HAP-1 (cell line): ENCODE measurements at regions not wholly inside any gene's neighbourhood (a gene's known extent, or its start where the extent isn't known, plus 50 kb on each side); places are given as distances from the start of the nearest gene placed in this dataset.

Experiments used
- DNase-seq, 2 experiments: peaks; one replicate each; pipeline ENCODE4 v3.0.0-alpha.2; 2016 to 2020; ENCODE audit warnings: low spot score in 2 of 2
- H3K27me3 ChIP-seq: fragments of 250-450 bp; sonication (Bioruptor Pico); 2 replicates; pipeline ENCODE4 v1.5.1; 2020; ENCODE audit warnings: low read depth, mild to moderate bottlenecking, moderate library complexity
- H3K36me3 ChIP-seq: fragments of 250-450 bp; sonication (Bioruptor Pico); replicated peaks from 2 replicates; pipeline ENCODE4 v1.5.1; 2020; ENCODE audit warnings: mild to moderate bottlenecking
- H3K4me1 ChIP-seq: fragments of 250-450 bp; sonication (Bioruptor Pico); 2 replicates; pipeline ENCODE4 v1.5.1; 2020; ENCODE audit warnings: mild to moderate bottlenecking
- H3K4me3 ChIP-seq: fragments of 250-450 bp; sonication (Bioruptor Pico); 2 replicates; pipeline ENCODE4 v1.5.1; 2020; ENCODE audit warnings: mild to moderate bottlenecking, moderate library complexity
- H3K9me3 ChIP-seq: fragments of 250-450 bp; sonication (Bioruptor Pico); 2 replicates; pipeline ENCODE4 v1.5.1; 2020; ENCODE audit warnings: mild to moderate bottlenecking, moderate library complexity
- in situ Hi-C: fragments of 300-500 bp; cut with MboI; formaldehyde crosslinking; loops from 3 replicates; pipeline ENCODE4 v1.14.3; 2020; ENCODE audit warnings: low sequenced_read_pairs, inconsistent platforms, mixed read lengths

DNA sequence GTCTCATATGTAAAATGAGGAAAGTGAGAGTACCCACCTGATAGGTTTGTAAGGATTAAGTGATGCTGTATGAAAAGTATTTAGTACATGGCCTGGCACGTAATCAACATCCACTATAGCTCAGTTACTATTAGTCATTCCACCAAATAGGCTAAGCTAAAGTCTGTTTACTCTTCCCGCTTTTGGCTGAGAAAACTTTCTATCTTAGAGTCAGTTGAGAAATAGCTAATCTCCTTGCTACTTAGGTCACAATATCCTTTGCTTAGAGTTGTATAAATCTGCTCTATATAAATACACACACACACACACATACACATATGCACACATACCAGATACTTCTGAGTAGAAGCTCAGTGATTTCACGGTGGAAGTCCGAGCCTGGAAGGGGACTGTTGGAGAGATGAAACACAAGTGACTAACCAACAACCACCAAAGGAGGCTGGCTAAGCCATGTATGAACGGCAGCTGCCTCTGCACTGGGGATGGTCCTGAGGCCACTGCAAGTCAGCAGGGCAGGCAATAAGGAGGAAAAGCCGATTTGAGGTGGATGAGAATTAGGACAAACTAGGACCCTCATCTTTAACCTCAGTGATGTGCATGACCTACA is 104.6 kb upstream of the EPHA4 start:
- Histone ChIP-seq H3K27me3 (no peaks in the 10 kb centered on the region), H3K36me3 (no peaks in the 10 kb centered on the region), H3K4me3 (no peak overlapping the region), H3K9me3 (no peaks in the 10 kb centered on the region), H3K4me1 (peaks cover 60% of the 10 kb centered on the region)
- DNase-seq: peak; percentile 29 to 38
- in situ Hi-C loops: no loop called here

DNA sequence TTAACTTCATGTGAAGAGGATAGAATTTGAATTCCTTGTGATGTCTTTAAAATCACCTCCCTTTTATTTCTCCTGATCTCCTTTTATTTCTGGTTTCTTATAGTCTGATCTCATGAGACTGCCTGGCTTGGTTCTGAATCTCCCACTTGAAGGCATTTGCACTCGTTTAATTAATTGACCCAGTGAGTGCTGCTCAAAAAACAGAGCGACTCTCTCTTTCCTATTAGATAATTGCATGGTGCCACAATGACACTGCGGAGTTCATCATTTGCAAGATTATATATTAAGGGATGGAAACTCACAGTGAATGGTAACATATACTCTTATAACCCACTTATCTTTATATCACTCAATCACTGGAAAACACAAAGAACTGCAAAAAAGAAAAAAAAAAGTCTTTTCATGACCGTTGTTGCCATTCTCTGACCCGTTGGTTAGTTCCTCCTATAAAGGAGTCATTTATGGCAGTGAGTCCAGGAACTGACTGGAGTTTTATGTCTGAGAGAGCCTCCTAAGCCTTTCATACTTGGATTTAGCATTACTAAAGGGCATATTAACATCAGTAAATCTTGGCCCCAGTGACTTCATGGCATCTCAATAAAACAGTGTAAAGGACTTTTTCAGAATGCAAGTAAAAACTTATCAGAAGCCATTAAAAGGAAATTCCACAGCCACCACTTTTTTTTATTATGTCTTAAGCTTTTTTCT is 103.3 kb upstream of the EPHA4 start:
- DNase-seq: peak; percentile 54 to 100
- Histone ChIP-seq H3K27me3 (no peaks in the 10 kb centered on the region), H3K9me3 (no peaks in the 10 kb centered on the region), H3K36me3 (no peaks in the 10 kb centered on the region), H3K4me1 (peaks cover 51% of the 10 kb centered on the region), H3K4me3 (no peak overlapping the region)
- in situ Hi-C loops: no loop called here

DNA sequence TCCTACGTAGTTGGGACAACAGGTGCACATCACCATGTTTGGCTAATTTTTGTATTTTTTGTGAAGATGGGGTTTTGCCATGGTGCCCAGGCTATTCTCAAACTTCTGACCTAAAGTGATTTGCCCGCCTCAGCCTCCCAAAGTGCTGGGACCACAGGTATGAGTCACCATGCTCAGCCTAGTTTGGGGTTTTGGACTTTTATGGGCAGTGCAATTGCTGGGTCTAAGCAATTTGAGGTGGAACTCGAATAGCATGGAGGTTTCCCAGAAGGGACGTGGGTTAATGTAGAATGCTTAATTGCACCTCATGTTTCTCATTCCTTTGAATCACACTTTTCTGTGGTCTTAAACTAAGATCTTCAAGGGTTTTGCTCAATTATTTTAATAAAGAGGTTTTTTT is 102.3 kb upstream of the EPHA4 start:
- Histone ChIP-seq H3K9me3 (no peaks in the 10 kb centered on the region), H3K4me3 (no peak overlapping the region), H3K36me3 (no peaks in the 10 kb centered on the region), H3K4me1 (peaks cover 42% of the 10 kb centered on the region), H3K27me3 (no peaks in the 10 kb centered on the region)
- DNase-seq: no peak
- in situ Hi-C loops: no loop called here

DNA sequence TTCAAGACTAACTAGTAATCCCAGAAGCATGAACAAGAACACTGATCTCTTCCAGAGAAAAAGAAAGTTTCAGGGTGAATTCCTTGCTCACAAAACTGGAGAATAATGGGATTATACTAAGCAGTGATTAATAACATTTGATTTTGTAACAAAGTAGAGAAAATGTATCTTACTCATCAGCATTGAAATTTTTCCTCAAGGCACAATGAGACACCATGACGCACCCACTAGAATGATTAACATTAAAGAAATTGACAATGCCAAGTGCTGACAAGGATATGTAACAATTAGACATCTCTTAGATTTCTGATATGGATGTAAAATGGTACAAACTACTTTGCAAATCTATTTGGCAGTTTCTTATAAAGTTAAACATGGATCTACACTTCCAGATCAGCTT is 101.1 kb upstream of the EPHA4 start:
- H3K27me3 ChIP-seq: no peaks in the 10 kb centered on the region
- no peak overlapping the region for H3K4me3 ChIP-seq
- no peak for DNase-seq
- no peaks in the 10 kb centered on the region for H3K9me3 ChIP-seq
- H3K36me3 ChIP-seq: no peaks in the 10 kb centered on the region; the same call in 1 of the 2 replicates
- in situ Hi-C loops: no loop called here
- peaks cover 31% of the 10 kb centered on the region for H3K4me1 ChIP-seq

DNA sequence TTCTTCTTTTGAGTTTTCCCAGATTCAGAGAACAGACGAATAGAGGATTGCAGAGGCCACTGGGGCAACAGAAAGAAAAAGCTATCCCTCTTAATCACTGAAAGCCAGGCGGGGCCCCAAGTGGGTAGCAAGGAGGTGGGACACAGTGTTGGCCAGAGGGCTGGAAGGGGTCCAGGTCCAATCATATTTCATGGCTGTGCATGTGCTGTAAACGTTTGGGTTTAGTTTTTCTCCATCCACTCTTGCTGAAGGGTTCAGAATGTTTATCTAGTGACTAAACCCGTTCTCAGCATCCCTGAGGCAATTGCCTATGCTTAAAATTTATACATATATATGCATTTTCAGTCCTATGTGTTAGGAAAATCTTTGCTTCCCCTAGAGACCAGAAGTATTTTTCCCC is 99.4 kb upstream of the EPHA4 start:
- Histone ChIP-seq H3K27me3 (no peaks in the 10 kb centered on the region), H3K4me3 (no peak overlapping the region), H3K4me1 (peaks cover 14% of the 10 kb centered on the region), H3K9me3 (peaks cover 2% of the 10 kb centered on the region; the same call in 1 of the 2 replicates), H3K36me3 (no peaks in the 10 kb centered on the region; the same call in 1 of the 2 replicates)
- in situ Hi-C loops: no loop called here
- DNase-seq: no peak

DNA sequence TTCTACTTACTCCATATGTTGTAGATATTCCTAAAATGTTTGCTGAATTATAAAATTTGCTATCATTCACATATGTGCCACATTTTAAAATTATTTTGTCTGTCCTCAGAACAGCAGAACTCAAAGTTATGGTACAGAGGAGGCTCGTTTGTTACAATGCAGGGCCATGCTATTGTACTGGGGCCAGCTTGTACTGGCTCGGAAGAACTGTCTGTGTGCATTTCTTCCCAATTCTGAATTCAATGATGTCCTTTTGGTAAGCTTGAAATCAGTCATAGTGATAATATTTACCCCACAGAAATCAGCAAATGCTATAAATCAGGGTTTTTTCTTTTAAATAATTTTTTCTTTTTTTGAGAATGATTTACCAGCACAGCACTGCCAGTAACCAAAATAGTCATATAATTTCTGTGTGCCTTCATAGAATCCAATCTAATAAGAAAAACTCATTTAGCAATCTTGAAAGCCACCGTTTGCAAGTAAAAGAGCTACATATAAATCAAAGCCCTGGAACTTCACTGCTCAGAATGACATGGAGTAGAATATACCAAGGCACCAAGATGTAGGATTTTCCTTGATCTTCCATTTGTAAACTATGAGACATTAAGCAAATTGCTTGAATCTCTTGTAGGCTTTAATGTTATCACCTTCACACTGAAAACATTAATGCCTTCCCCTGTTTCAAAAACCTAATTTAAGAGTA is 90.7 kb upstream of the EPHA4 start:
- no peak for DNase-seq
- H3K4me3 ChIP-seq: no peak overlapping the region
- H3K27me3 ChIP-seq: no peaks in the 10 kb centered on the region
- H3K4me1 ChIP-seq: peaks cover 9% of the 10 kb centered on the region
- H3K36me3 ChIP-seq: no peaks in the 10 kb centered on the region
- H3K9me3 ChIP-seq: peaks cover under 1% of the 10 kb centered on the region; the same call in 1 of the 2 replicates
- in situ Hi-C loops: no loop called here

DNA sequence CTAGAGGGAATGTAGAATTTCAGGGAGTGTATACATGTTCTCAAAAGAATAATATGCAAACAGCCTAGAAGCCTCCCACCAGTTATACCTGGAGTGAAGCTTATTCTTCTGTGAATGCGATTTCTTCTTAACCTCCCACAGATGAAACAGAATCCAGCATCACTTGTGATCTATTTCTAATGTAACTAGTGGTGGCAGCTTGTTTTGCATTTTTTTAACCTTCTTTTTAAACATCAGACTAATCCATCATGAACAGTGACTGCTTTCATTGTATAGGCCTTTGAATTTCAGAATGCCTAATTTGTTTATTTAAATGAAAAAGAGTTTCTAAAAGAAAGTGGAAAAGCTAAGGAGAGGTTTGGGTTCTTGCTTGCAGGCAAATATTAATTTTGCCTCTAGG is 85.7 kb upstream of the EPHA4 start:
- DNase-seq: peak in 1 of 2 experiments; percentile 93
- H3K4me1 ChIP-seq: peaks cover 18% of the 10 kb centered on the region
- in situ Hi-C loops: no loop called here

DNA sequence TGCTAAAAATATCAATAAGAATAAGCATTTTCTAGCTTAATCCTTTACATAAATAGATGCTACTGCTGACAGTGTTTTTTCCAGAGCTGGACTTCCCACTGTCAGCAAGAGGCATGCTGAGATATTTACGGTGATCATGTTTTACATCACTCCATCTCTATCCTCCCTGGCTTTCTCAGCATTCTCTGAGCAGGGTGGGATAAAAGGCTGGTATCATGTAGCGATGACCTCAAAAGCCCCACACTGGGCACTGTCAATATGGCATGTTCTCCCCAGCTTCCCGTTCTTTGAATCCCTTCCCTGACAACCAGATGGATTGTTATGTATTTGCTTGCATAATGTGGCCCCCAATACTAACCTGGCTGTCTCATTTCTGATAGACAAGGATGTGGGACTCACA is 83.2 kb upstream of the EPHA4 start:
- H3K36me3 ChIP-seq: no peaks in the 10 kb centered on the region
- H3K4me1 ChIP-seq: peaks cover 19% of the 10 kb centered on the region
- no peak for DNase-seq
- H3K27me3 ChIP-seq: no peaks in the 10 kb centered on the region
- in situ Hi-C loops: no loop called here
- no peak overlapping the region for H3K4me3 ChIP-seq
- H3K9me3 ChIP-seq: no peaks in the 10 kb centered on the region

More for the DNA sequence above, 85.7 kb upstream of the EPHA4 start:
- no peaks in the 10 kb centered on the region for H3K27me3 ChIP-seq
- no peaks in the 10 kb centered on the region for H3K9me3 ChIP-seq
- no peak overlapping the region for H3K4me3 ChIP-seq
- H3K36me3 ChIP-seq: no peaks in the 10 kb centered on the region

DNA sequence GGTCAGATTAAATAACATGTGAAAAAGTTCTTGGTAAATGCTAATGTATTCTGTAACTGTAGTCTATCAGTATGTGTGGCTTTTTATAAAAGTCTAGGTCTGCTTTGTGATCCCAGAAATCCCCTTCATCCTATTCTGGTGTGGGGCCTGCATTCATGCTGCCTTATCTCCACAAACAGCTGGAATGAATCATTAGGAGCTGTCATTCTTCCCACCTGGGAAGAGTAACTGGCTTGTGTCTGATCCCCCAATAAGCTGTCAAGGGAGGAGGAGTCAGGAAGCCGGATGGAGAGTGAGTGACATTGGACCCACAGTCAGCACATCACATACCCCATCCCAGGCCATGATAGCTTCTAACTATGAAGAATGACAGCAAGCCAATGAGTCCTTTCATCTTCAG is 81.1 kb upstream of the EPHA4 start:
- H3K4me1 ChIP-seq: peaks cover 25% of the 10 kb centered on the region
- no peak overlapping the region for H3K4me3 ChIP-seq
- in situ Hi-C loops: no loop called here
- no peaks in the 10 kb centered on the region for H3K36me3 ChIP-seq
- no peak for DNase-seq
- no peaks in the 10 kb centered on the region for H3K27me3 ChIP-seq
- no peaks in the 10 kb centered on the region for H3K9me3 ChIP-seq

DNA sequence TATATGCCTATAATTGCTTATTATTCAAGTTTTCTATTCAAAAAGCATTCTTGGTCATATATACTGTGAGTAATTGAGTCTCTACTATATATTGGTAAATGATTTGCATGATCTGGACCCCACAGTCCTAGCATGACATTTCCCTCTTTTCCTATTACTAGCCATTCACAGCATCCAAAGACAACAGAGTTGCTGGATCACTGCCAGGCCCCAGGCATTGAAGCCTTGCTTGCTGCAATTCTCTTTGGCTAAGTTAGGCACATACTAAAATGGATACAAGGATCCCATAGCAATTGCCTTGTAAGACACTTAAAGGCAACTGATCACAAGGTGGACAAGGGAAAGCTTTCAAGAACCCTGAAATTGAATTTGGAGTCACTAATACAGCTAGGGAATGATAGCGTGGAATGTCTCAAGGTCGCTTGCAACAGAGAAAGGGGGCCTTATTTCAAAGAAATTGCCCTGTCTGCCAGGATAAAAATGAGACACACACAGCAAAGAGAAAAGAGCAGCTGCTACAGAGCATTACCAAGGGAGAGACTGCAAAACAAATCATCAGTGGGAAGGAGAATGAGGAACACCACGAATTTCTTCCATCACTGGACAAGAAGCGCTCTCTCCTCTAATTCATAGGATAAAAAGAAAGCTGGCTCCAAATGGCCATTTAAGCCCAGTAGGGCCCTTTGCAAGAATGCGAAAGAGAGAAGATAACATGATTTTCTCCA is 77.1 kb upstream of the EPHA4 start:
- H3K9me3 ChIP-seq: peaks cover 2% of the 10 kb centered on the region; the same call in 1 of the 2 replicates
- H3K4me3 ChIP-seq: no peak overlapping the region
- no peaks in the 10 kb centered on the region for H3K27me3 ChIP-seq
- in situ Hi-C loops: no loop called here
- H3K4me1 ChIP-seq: peaks cover 13% of the 10 kb centered on the region
- peak in 1 of 2 experiments; percentile 61 for DNase-seq
- no peaks in the 10 kb centered on the region for H3K36me3 ChIP-seq

DNA sequence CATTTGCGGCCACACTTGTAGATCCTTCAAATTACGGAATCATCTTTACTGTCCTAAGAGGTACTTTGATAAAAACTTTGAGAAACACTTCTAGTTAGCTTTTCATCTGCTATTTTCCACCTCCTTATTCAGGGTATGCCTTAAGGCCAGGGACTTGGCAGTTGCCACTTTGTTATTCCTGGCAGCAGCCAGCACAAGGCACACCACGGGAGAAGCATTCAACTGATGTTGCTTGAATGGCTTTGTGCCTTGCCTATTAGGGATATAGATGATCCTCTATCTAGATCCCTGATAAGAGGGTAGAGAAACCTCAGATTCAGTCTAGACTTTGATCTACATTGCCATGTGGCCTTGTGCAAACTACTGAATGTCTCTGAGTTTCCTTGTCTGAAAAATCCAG is 70.3 kb upstream of the EPHA4 start:
- in situ Hi-C loops: no loop called here
- no peak overlapping the region for H3K4me3 ChIP-seq
- no peaks in the 10 kb centered on the region for H3K4me1 ChIP-seq
- H3K9me3 ChIP-seq: peaks cover 2% of the 10 kb centered on the region; the same call in 1 of the 2 replicates
- no peaks in the 10 kb centered on the region for H3K36me3 ChIP-seq
- no peaks in the 10 kb centered on the region for H3K27me3 ChIP-seq
- DNase-seq: no peak

DNA sequence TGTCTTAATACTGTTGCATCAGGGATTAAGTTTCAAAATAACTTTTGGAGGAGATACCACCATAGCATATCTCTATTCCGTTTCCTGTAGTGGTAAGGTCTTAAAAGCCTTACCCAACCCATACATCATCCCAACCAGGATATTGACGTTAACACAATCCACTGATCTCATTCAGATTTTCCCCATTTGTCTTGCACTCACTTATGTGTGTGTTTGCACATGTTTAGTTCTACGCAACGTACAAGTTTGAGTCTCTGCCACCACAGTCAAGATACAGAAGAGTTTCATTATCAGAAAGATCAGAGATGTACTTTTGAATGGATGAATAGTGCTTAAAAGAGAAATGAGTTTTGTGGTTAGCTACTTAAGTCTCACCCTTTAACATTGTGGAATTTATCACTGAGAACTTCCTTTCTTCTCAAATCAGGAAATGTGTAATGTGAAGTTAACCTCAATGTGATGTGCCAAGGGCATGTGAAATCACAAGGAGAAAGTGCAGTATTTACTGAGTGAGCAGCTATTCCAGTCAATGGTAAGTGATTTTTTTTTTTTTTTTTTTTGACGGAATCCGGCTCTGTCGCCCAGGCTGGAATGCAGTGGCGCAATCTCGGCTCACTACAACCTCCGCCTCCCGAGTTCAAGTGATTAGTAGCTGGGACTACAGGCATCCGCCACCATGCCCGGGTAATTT is 69.2 kb upstream of the EPHA4 start:
- H3K9me3 ChIP-seq: peaks cover 2% of the 10 kb centered on the region; the same call in 1 of the 2 replicates
- H3K36me3 ChIP-seq: no peaks in the 10 kb centered on the region
- H3K27me3 ChIP-seq: no peaks in the 10 kb centered on the region
- no peak overlapping the region for H3K4me3 ChIP-seq
- in situ Hi-C loops: no loop called here
- no peak for DNase-seq
- no peaks in the 10 kb centered on the region for H3K4me1 ChIP-seq

DNA sequence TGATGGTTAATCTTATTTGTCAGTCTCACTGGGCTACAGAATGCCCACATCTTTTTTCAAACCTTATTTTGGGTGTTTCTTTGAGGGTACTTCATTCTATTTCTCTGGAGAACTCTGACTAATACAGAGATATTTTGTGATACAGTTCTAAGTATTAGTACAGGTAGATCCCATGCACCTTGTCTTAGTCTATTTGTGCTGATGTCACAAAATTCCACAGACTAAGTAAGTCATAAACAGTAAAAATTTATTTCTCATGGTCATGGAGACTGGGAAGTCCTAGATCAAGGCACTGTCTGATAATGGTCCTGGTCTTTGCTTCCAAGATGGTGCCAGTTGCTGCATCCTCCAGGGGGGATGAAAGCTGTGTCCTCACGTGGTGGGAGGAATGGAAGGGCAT is 68.6 kb upstream of the EPHA4 start:
- no peak for DNase-seq
- Histone ChIP-seq H3K36me3 (no peaks in the 10 kb centered on the region), H3K27me3 (no peaks in the 10 kb centered on the region), H3K4me3 (no peak overlapping the region), H3K9me3 (peaks cover 2% of the 10 kb centered on the region; the same call in 1 of the 2 replicates), H3K4me1 (no peaks in the 10 kb centered on the region)
- in situ Hi-C loops: no loop called here
